ENCODE measurements at regions not wholly inside any gene's neighbourhood (a gene's known extent, or its start where the extent isn't known, plus 50 kb on each side); places are given as distances from the start of the nearest gene placed in this dataset.

DNA sequence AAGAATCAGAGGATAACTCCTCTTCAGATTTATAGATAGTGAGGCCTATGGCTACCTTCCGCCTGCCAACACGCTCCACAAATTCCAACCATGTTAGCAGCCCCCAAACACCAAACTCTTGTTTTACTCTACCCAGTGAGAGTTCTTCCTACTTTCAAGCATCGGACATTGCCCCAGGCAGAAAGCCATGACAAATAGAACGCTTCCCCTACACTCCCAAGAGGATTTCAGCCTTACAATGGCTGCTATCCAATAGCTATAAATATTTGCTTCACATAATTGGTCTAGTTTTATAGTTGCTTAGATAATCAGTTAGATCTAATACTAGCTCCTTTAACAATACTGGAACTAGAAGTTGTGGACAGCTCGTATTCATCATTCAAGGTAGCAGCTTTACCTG lies 503.4 kb upstream of the VRK2 start:
- TF ChIP-seq, protein P1, sequence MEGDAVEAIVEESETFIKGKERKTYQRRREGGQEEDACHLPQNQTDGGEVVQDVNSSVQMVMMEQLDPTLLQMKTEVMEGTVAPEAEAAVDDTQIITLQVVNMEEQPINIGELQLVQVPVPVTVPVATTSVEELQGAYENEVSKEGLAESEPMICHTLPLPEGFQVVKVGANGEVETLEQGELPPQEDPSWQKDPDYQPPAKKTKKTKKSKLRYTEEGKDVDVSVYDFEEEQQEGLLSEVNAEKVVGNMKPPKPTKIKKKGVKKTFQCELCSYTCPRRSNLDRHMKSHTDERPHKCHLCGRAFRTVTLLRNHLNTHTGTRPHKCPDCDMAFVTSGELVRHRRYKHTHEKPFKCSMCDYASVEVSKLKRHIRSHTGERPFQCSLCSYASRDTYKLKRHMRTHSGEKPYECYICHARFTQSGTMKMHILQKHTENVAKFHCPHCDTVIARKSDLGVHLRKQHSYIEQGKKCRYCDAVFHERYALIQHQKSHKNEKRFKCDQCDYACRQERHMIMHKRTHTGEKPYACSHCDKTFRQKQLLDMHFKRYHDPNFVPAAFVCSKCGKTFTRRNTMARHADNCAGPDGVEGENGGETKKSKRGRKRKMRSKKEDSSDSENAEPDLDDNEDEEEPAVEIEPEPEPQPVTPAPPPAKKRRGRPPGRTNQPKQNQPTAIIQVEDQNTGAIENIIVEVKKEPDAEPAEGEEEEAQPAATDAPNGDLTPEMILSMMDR (IDR thresholded peaks at IDR 0.05) = no peak
- TF ChIP-seq POLR2A (IDR thresholded peaks at IDR 0.05) = no peak
